ENCODE measurements at regions not wholly inside any gene's neighbourhood (a gene's known extent, or its start where the extent isn't known, plus 50 kb on each side); places are given as distances from the start of the nearest gene placed in this dataset.
A peak's percentile ranks its signal among the peaks of the same experiment; 100 is the strongest.

GRCh38 chr18:43886341-43886740, 609.1 kb upstream of the SYT4 start:
- no peaks in the 10 kb centered on the region for H3K9me3 ChIP-seq
- no peak overlapping the region for H3K4me3 ChIP-seq
- H3K27me3 ChIP-seq: no peaks in the 10 kb centered on the region
- DNase-seq (ENCODE audit: extremely low spot score): no peak
- H3K4me1 ChIP-seq: no peaks in the 10 kb centered on the region
- TF ChIP-seq EP300 (IDR thresholded peaks at IDR 0.05) (no peak), POLR2A (IDR thresholded peaks at IDR 0.05; ENCODE audit: low read depth) (no peak), POLR2AphosphoS5 (IDR thresholded peaks at IDR 0.05) (no peak)
- TF ChIP-seq, protein P1, sequence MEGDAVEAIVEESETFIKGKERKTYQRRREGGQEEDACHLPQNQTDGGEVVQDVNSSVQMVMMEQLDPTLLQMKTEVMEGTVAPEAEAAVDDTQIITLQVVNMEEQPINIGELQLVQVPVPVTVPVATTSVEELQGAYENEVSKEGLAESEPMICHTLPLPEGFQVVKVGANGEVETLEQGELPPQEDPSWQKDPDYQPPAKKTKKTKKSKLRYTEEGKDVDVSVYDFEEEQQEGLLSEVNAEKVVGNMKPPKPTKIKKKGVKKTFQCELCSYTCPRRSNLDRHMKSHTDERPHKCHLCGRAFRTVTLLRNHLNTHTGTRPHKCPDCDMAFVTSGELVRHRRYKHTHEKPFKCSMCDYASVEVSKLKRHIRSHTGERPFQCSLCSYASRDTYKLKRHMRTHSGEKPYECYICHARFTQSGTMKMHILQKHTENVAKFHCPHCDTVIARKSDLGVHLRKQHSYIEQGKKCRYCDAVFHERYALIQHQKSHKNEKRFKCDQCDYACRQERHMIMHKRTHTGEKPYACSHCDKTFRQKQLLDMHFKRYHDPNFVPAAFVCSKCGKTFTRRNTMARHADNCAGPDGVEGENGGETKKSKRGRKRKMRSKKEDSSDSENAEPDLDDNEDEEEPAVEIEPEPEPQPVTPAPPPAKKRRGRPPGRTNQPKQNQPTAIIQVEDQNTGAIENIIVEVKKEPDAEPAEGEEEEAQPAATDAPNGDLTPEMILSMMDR (IDR thresholded peaks at IDR 0.05): no peak
- WGBS: 77% methylated on average over 1 of the region's 1 CpG
- intact Hi-C loops (cut with DNase I): no loop called here
- H3K36me3 ChIP-seq: no peaks in the 10 kb centered on the region
- H3K27ac ChIP-seq (replicated peaks in 1 of 4): no peak overlapping the region

- intact Hi-C loops (cut with DNase I): no loop called here
- H3K27me3 ChIP-seq: no peaks in the 10 kb centered on the region
- H3K4me1 ChIP-seq: peaks cover 0 to 1% (median under 1%) of the 10 kb centered on the region in 4 donors
- WGBS: 80% methylated on average over 2 of the region's 2 CpGs
- no peaks in the 10 kb centered on the region for H3K36me3 ChIP-seq
- H3K9me3 ChIP-seq: no peaks in the 10 kb centered on the region
- H3K4me3 ChIP-seq: no peak overlapping the region
- TF ChIP-seq POLR2AphosphoS5 (IDR thresholded peaks at IDR 0.05) (no peak), EP300 (IDR thresholded peaks at IDR 0.05) (no peak), POLR2A (IDR thresholded peaks at IDR 0.05; ENCODE audit: low read depth) (no peak)
- TF ChIP-seq, protein P1 (IDR thresholded peaks at IDR 0.05): no peak
- DNase-seq (ENCODE audit: extremely low spot score): no peak
- no peak overlapping the region for H3K27ac ChIP-seq (replicated peaks in 1 of 4)
Observed at GRCh38 chr18:43887491-43887890, 610.2 kb upstream of the SYT4 start.

GRCh38 chr18:43888598-43888997, 611.3 kb upstream of the SYT4 start:
- Histone ChIP-seq H3K27ac (replicated peaks in 1 of 4) (no peak overlapping the region), H3K27me3 (no peaks in the 10 kb centered on the region), H3K9me3 (no peaks in the 10 kb centered on the region), H3K4me1 (peaks cover 0 to 12% (median 10%) of the 10 kb centered on the region in 4 donors), H3K4me3 (no peak overlapping the region), H3K36me3 (no peaks in the 10 kb centered on the region)
- WGBS: 72% methylated on average over 3 of the region's 3 CpGs
- DNase-seq (ENCODE audit: extremely low spot score): no peak
- TF ChIP-seq, protein P1 (IDR thresholded peaks at IDR 0.05): no peak
- TF ChIP-seq POLR2A (IDR thresholded peaks at IDR 0.05; ENCODE audit: low read depth) (no peak), POLR2AphosphoS5 (IDR thresholded peaks at IDR 0.05) (no peak), EP300 (IDR thresholded peaks at IDR 0.05) (no peak)
- intact Hi-C loops (cut with DNase I): no loop called here

DNA sequence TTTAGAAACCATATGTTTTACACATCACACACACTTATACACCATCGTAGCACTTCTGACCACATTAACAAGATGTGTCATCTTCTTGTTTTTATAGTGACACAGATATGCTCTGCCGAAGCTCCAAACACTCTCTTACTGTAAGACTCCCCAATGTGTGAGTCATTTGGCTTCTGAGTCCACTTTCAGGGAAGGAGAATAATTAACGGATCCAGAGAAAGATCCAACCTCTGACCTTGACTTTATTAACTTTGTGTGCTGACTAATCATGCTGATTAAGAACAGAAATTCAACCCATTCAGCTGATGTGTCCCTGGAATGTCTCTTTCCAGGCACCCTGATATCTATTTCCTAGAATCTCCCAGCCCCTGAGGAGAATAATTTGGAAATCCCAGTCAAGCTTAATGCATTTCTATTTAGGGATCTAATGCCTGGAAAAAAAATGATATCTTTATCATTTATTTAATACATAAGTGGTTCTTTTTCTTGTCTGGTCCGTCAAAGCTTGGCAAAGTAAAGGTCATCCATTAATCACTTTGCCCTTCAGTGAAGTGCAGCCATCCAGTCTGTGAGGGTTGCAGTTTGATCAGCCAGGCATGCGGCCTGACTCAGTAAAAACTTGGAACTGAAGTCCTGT, 615.8 kb upstream of the SYT4 start:
- Histone ChIP-seq H3K9me3 (no peaks in the 10 kb centered on the region), H3K4me1 (peaks cover 0 to 16% (median 12%) of the 10 kb centered on the region in 4 donors), H3K27ac (replicated peaks in 1 of 4) (peak overlapping the region in 1 of 4 donors; percentile 6), H3K4me3 (no peak overlapping the region), H3K27me3 (no peaks in the 10 kb centered on the region), H3K36me3 (no peaks in the 10 kb centered on the region)
- DNase-seq (ENCODE audit: extremely low spot score): no peak
- TF ChIP-seq, protein P1 (IDR thresholded peaks at IDR 0.05): no peak
- peak in 1 of 2 donors; percentile 12 for TF ChIP-seq POLR2AphosphoS5 (IDR thresholded peaks at IDR 0.05)
- intact Hi-C loops (cut with DNase I): no loop called here
- 30% methylated on average over 5 of the region's 5 CpGs for WGBS
